IMR-90 (cell line): ENCODE measurements at regions not wholly inside any gene's neighbourhood (a gene's known extent, or its start where the extent isn't known, plus 50 kb on each side); places are given as distances from the start of the nearest gene placed in this dataset.

Source experiments
- ATAC-seq: fragments of 200-7000 bp; cut with Tn5 transposase; 2 replicates; pipeline ENCODE4 v1.9.1; 2020; ENCODE audit warnings: low read depth, mild to moderate bottlenecking, moderate library complexity
- BruUV-seq: library from RNA; stranded (reverse); fragments of 400-500 nt; replicated peaks from 2 replicates; lab custom pipeline; 2021; lab: Mats Ljungman, UMichigan
- CTCF ChIA-PET: fragments of 300-600 bp; formaldehyde crosslinking; extraction: SDS; loops from one replicate; lab custom pipeline; 2021; ENCODE audit warnings: antibody characterized with exemption; lab: Yijun Ruan, JAX
- POLR2A ChIA-PET: fragments of 300-600 bp; sonication (Branson Sonifier 250); formaldehyde crosslinking; loops from one replicate; lab custom pipeline; 2022; ENCODE audit warnings: antibody characterized with exemption; ENCODE audit not compliant: unreplicated experiment; lab: Charles Lee
- DNase-seq: peaks from one replicate; pipeline ENCODE4 v3.0.0; 2013
- H2AFZ ChIP-seq: replicated peaks from 2 replicates; pipeline ENCODE3; 2013; ENCODE audit warnings: low read length, mild to moderate bottlenecking; ENCODE audit not compliant: poor library complexity
- H2AK5ac ChIP-seq: 2 replicates; pipeline ENCODE4 v1.6.1; 2013; ENCODE audit warnings: low read depth, low read length, inconsistent platforms
- H2AK9ac ChIP-seq: replicated peaks from 2 replicates; pipeline ENCODE3; 2013; ENCODE audit warnings: mild to moderate bottlenecking, low read depth, low read length, moderate library complexity; ENCODE audit not compliant: poor library complexity
- H2BK120ac ChIP-seq: 2 replicates; pipeline ENCODE4 v1.6.1; 2013; ENCODE audit warnings: low read depth, low read length, inconsistent platforms
- H2BK15ac ChIP-seq: 3 replicates; pipeline ENCODE4 v1.6.1; 2013; ENCODE audit warnings: low read depth, low read length, inconsistent platforms
- H2BK20ac ChIP-seq: 2 replicates; pipeline ENCODE4 v1.6.1; 2013; ENCODE audit warnings: low read depth, mild to moderate bottlenecking, inconsistent platforms, low read length, moderate library complexity
- H2BK5ac ChIP-seq: 2 replicates; pipeline ENCODE4 v1.6.1; 2013; ENCODE audit warnings: mild to moderate bottlenecking, low read depth, low read length, inconsistent platforms; ENCODE audit not compliant: poor library complexity, severe bottlenecking
- H3K14ac ChIP-seq: replicated peaks from 2 replicates; pipeline ENCODE4 v1.6.1; 2013; ENCODE audit warnings: low read depth, low read length, inconsistent platforms
- H3K18ac ChIP-seq: 2 replicates; pipeline ENCODE4 v1.6.1; 2013; ENCODE audit warnings: low read depth, low read length, control low read depth
- H3K23ac ChIP-seq: 2 replicates; pipeline ENCODE4 v1.6.1; 2013; ENCODE audit warnings: low read depth, low read length, inconsistent platforms
- H3K27ac ChIP-seq: 2 replicates; pipeline ENCODE4 v1.5.1; 2013; ENCODE audit warnings: mild to moderate bottlenecking, control low read depth, low read length; ENCODE audit not compliant: insufficient read depth
- H3K27me3 ChIP-seq: 2 replicates; pipeline ENCODE4 v1.6.1; 2013; ENCODE audit warnings: low read length; ENCODE audit not compliant: control insufficient read depth, insufficient read depth
- H3K36me3 ChIP-seq: 2 replicates; pipeline ENCODE4 v1.6.1; 2013; ENCODE audit warnings: low read length, mixed read lengths; ENCODE audit not compliant: control insufficient read depth, insufficient read depth
- H3K4ac ChIP-seq: 2 replicates; pipeline ENCODE4 v1.6.1; 2013; ENCODE audit warnings: low read depth, low read length, inconsistent platforms
- H3K4me1 ChIP-seq: 2 replicates; pipeline ENCODE4 v1.6.1; 2013; ENCODE audit warnings: low read length, mixed read lengths; ENCODE audit not compliant: control insufficient read depth, insufficient read depth
- H3K4me2 ChIP-seq: 2 replicates; pipeline ENCODE4 v1.6.1; 2013; ENCODE audit warnings: low read depth, mild to moderate bottlenecking, control low read depth, low read length, moderate library complexity
- H3K4me3 ChIP-seq: 2 replicates; pipeline ENCODE4 v1.5.1; 2013; ENCODE audit warnings: low read depth, mild to moderate bottlenecking, control low read depth, low read length, moderate library complexity; ENCODE audit not compliant: insufficient read depth
- H3K56ac ChIP-seq: 2 replicates; pipeline ENCODE4 v1.6.1; 2013; ENCODE audit warnings: low read length, inconsistent platforms; ENCODE audit not compliant: insufficient read depth; ENCODE audit errors: extremely low read depth
- H3K79me1 ChIP-seq, 2 experiments: 2 replicates each; pipeline ENCODE4 v1.6.1; 2013; ENCODE audit warnings: low read length in 2 of 2, inconsistent platforms in 1 of 2, low read depth in 1 of 2
- H3K9ac ChIP-seq: 2 replicates; pipeline ENCODE4 v1.6.1; 2013; ENCODE audit warnings: low read depth, low read length, control low read depth
- H3K9me1 ChIP-seq: 2 replicates; pipeline ENCODE4 v1.6.1; 2013; ENCODE audit warnings: low read length, inconsistent platforms; ENCODE audit not compliant: insufficient read depth
- H3K9me3 ChIP-seq: 2 replicates; pipeline ENCODE4 v1.6.1; 2013; ENCODE audit warnings: low read length; ENCODE audit not compliant: control insufficient read depth, insufficient read depth
- H4K20me1 ChIP-seq: 2 replicates; pipeline ENCODE4 v1.6.1; 2013; ENCODE audit warnings: low read length, inconsistent platforms; ENCODE audit not compliant: insufficient read depth
- H4K5ac ChIP-seq: 2 replicates; pipeline ENCODE4 v1.6.1; 2013; ENCODE audit warnings: mild to moderate bottlenecking, low read depth, low read length, control low read depth
- H4K8ac ChIP-seq, 2 experiments: 2 replicates each; pipeline ENCODE4 v1.6.1; 2013; ENCODE audit warnings: low read depth in 2 of 2, low read length in 2 of 2, control low read depth in 1 of 2, inconsistent platforms in 1 of 2
- H4K91ac ChIP-seq: 2 replicates; pipeline ENCODE4 v1.6.1; 2013; ENCODE audit warnings: low read depth, low read length, inconsistent platforms; ENCODE audit not compliant: insufficient read depth
- BHLHE40 ChIP-seq: fragments of 150-350 bp; IDR thresholded peaks from 2 replicates; pipeline ENCODE4 v1.6.1; 2016; ENCODE audit warnings: mild to moderate bottlenecking, low read depth, low read length
- CEBPB ChIP-seq: IDR thresholded peaks from 2 replicates; pipeline ENCODE4 v1.6.1; 2012; ENCODE audit warnings: low read depth, low read length, improper control_type of control experiment
- NFE2L2 ChIP-seq: fragments of 150-350 bp; IDR thresholded peaks from 2 replicates; pipeline ENCODE4 v1.6.1; 2016; ENCODE audit warnings: low read depth, mild to moderate bottlenecking, low read length
- POLR2A ChIP-seq: IDR thresholded peaks from 2 replicates; pipeline ENCODE4 v1.6.1; 2012; ENCODE audit warnings: mild to moderate bottlenecking, low read depth, low read length
- RAD21 ChIP-seq: IDR thresholded peaks from 2 replicates; pipeline ENCODE4 v1.6.1; 2012; ENCODE audit warnings: low read length, improper control_type of control experiment
- RCOR1 ChIP-seq: IDR thresholded peaks from 2 replicates; pipeline ENCODE4 v1.6.1; 2012; ENCODE audit warnings: mild to moderate bottlenecking, low read length, improper control_type of control experiment; ENCODE audit not compliant: insufficient replicate concordance
- SMC3 ChIP-seq: fragments of 150-350 bp; IDR thresholded peaks from 2 replicates; pipeline ENCODE4 v1.6.1; 2016; ENCODE audit warnings: low read depth, mild to moderate bottlenecking, antibody characterized with exemption, low read length, moderate library complexity
- WGBS, 2 experiments: methylation state at CpG; one replicate each; pipeline versions ENCODE4 v1.1.5 to v1.1.7; 2013; ENCODE audit warnings: missing lambda C conversion rate in 2 of 2; ENCODE audit not compliant: insufficient read length in 1 of 2; ENCODE audit errors: extremely low coverage in 2 of 2; 5-methylcytosine and 5-hydroxymethylcytosine counted together
- dilution Hi-C: fragments of 300-500 bp; cut with HindIII; formaldehyde crosslinking; loops from one replicate; pipeline ENCODE4 v1.14.3; 2018; ENCODE audit warnings: low sequenced_read_pairs; ENCODE audit not compliant: unreplicated experiment
- in situ Hi-C: fragments of 300-500 bp; cut with MboI; formaldehyde crosslinking; loops from 3 replicates; pipeline ENCODE4 v1.14.3; 2019; ENCODE audit warnings: low sequenced_read_pairs, inconsistent platforms, mixed read lengths
- intact Hi-C: fragments of 100-400 bp; cut with micrococcal nuclease; formaldehyde crosslinking; loops from 2 replicates; pipeline ENCODE4 v1.10.0; 2022

DNA sequence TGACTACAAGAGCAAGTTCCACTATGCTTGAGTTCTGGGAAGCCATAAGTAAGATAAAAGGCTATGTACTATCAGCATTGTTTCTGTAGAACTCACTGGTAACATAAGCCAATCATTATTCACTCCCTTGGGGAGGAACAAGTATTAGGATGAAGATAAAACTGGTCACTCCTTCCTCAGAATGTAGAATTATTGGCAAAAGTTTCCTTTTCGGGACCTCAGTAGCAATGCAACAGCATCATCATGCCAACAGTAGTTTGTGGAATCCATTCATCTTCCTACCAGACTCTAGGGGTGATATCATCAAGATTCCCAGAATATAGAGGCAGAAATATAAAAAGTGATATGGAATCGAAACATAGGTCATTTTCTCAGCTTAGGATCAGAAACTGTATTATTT is 209.5 kb downstream of the PLOD2 start:
- ChIA-PET POLR2A (no interaction called here), CTCF (no interaction called here)
- no peak overlapping the region for H3K4me2 ChIP-seq
- BruUV-seq: no TSS peak
- H2BK120ac ChIP-seq: no peak overlapping the region
- WGBS, 2 experiments: no CpG with 5 or more reads among the region's 2 CpGs
- H2BK5ac ChIP-seq: no peak overlapping the region
- intact Hi-C loops: no loop called here
- no peak overlapping the region for H4K5ac ChIP-seq
- H3K14ac ChIP-seq: no peak overlapping the region
- DNase-seq: no peak
- H3K27ac ChIP-seq: no peak overlapping the region
- H3K56ac ChIP-seq: no peak overlapping the region
- no peak overlapping the region for H4K8ac ChIP-seq
- no peak overlapping the region for H2AK5ac ChIP-seq
- H4K20me1 ChIP-seq: no peaks in the 10 kb centered on the region
- no peaks in the 10 kb centered on the region for H3K36me3 ChIP-seq
- H3K27me3 ChIP-seq: no peaks in the 10 kb centered on the region
- H3K9ac ChIP-seq: no peak overlapping the region
- H3K9me1 ChIP-seq: no peaks in the 10 kb centered on the region
- no peak overlapping the region for H3K4ac ChIP-seq
- H3K4me1 ChIP-seq: no peaks in the 10 kb centered on the region
- H2AFZ ChIP-seq: no peak overlapping the region
- H4K91ac ChIP-seq: no peak overlapping the region
- dilution Hi-C loops: no loop called here
- no peaks in the 10 kb centered on the region for H3K79me1 ChIP-seq
- in situ Hi-C loops: no loop called here
- TF ChIP-seq CEBPB: no peak
- TF ChIP-seq RCOR1: no peak
- TF ChIP-seq SMC3: no peak
- TF ChIP-seq NFE2L2: no peak
- TF ChIP-seq BHLHE40: no peak
- TF ChIP-seq POLR2A: no peak
- TF ChIP-seq RAD21: no peak
- no peak for ATAC-seq
- no peak overlapping the region for H2BK20ac ChIP-seq
- H3K4me3 ChIP-seq: no peak overlapping the region
- no peaks in the 10 kb centered on the region for H3K9me3 ChIP-seq
- H3K18ac ChIP-seq: no peak overlapping the region
- H2AK9ac ChIP-seq: no peak overlapping the region
- no peak overlapping the region for H3K23ac ChIP-seq
- no peak overlapping the region for H2BK15ac ChIP-seq
